GM13977 (cell line): ENCODE measurements at regions not wholly inside any gene's neighbourhood (a gene's known extent, or its start where the extent isn't known, plus 50 kb on each side); places are given as distances from the start of the nearest gene placed in this dataset.

Experiments
- DNase-seq: peaks from one replicate; pipeline ENCODE4 v3.0.0; 2012; ENCODE audit warnings: low spot score
- in situ Hi-C: fragments of 300-500 bp; cut with MboI; formaldehyde crosslinking; loops from one replicate; pipeline ENCODE4 v1.12.0; 2022; ENCODE audit warnings: low sequenced_read_pairs, low pct_unique_long_range_greater_than_20kb, mixed read lengths, inconsistent platforms; ENCODE audit not compliant: unreplicated experiment
- TF ChIP-seq, protein P1 (sequence below): IDR thresholded peaks from 2 replicates; pipeline ENCODE4 v1.5.1; 2012; ENCODE audit warnings: mild to moderate bottlenecking, control low read depth; ENCODE audit not compliant: insufficient read depth; ENCODE audit errors: extremely low read depth, missing control alignments

DNA sequence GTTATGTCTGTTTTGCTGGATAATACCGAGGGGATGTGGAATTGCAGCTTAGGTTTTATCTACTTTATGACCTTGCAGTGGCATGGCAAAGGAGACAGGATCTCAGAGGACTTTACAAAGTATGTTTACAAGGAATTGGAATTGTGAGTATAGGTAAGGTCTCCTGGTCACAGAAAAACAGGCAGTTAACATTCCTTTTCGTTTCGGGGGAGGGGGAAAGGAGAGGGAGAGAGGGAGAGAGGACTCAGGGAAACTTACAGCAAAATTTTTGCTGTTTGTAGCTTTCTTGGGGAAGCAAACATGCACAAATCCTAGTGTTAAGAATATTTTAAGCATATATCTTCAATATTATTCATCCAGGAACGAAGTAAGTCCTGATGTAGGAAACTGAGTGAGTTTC is 590.5 kb upstream of the LRFN5 start:
- in situ Hi-C loops: no loop called here
- no peak for DNase-seq
- TF ChIP-seq, protein P1, sequence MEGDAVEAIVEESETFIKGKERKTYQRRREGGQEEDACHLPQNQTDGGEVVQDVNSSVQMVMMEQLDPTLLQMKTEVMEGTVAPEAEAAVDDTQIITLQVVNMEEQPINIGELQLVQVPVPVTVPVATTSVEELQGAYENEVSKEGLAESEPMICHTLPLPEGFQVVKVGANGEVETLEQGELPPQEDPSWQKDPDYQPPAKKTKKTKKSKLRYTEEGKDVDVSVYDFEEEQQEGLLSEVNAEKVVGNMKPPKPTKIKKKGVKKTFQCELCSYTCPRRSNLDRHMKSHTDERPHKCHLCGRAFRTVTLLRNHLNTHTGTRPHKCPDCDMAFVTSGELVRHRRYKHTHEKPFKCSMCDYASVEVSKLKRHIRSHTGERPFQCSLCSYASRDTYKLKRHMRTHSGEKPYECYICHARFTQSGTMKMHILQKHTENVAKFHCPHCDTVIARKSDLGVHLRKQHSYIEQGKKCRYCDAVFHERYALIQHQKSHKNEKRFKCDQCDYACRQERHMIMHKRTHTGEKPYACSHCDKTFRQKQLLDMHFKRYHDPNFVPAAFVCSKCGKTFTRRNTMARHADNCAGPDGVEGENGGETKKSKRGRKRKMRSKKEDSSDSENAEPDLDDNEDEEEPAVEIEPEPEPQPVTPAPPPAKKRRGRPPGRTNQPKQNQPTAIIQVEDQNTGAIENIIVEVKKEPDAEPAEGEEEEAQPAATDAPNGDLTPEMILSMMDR: no peak

DNA sequence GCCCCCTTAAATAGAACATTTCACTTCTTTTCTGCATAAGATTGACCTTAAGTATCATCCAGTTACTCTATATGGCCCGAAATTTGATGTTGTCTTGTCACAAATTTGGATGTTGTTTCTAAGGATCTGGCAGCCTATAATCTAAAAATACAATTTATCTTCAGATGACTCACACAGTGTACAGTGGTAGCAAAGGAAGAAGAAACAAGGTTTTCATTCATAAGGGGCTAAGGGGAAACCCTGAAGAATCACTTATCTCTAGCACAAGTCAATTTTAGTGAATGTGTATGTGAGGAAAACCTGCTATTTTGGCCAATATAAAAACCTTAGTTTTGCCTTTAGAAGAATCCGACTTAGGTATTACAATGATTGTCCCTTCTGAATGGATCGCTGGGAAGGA is 606.3 kb upstream of the LRFN5 start:
- in situ Hi-C loops: no loop called here
- TF ChIP-seq, protein P1: no peak
- no peak for DNase-seq

DNA sequence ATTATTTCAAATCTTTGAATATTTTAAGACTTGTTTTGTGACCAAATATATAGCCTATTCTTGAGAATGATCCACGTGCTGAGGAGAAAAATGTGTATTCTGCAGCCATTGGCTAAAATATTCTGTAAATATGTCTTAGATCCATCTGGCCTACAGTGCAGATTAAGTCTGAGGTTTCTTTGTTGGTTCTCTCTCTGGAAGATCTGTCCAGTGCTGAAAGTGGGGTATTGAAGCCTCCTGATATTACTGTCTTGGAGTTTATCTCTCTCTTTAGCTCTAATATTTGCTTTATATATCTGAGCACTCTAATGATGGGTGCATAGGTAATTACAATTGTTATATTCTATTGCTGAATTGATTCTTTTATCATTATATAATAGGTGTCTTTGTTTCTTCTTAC is 617.4 kb upstream of the LRFN5 start:
- TF ChIP-seq, protein P1: no peak
- in situ Hi-C loops: no loop called here

DNA sequence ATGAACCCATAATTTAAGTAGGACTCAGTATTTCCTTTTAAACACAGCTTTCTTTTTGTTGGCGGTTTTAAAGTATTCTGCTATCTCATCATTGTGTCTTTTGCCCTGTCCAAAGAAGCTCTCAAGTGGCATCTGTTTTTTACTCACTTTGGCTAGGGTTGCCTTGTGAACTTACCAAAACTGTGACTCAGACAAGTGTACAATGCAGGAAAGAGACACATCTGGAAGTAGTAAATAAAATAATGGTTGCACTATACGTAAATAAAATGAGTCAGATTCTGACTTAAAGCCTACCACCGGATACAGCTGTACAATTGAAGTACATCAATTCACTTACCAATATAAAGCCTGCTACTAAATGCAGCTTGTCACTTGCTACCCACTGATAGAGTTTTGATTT is 619.2 kb upstream of the LRFN5 start:
- TF ChIP-seq, protein P1: no peak
- in situ Hi-C loops: no loop called here
- DNase-seq: no peak

More for the DNA sequence above, 617.4 kb upstream of the LRFN5 start:
- DNase-seq: no peak

DNA sequence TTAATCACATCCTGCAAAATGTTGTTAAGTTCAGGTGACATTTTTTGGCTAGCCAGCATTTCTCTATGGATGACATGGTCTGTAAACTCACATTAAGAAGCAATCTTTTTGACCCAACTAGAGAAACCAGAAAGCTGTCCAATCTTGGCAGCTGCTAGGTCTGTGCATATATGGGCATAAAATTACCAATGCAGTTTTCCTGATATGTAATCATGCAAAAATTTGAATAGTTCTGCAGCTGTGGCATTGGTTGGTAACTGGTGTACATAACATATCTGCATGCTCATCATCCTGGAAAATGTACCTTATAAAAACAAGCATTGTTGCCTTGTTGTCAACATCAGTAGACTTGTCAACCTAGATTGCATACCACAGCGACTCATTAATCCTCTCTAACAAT is 620.0 kb upstream of the LRFN5 start:
- no peak for DNase-seq
- TF ChIP-seq, protein P1: no peak
- in situ Hi-C loops: no loop called here

DNA sequence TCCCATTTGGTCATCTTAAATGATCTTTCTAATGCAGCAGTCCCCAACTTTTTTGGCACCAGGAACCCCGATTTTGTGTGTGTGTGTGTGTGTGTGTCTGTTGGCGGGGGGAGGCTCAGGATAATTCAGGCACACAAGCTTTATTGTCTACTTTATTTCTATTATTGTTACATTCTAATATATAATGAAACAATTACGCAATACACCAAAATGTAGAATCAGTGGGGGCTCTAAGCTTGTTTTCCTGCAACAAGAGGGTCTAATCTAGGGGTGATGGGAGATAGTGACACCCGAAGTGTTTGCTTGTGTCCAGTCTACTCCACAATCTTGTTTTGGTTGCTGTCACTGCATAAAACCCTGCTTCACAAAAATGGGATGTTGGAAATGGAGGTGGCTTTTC is 621.1 kb upstream of the LRFN5 start:
- DNase-seq: no peak
- TF ChIP-seq, protein P1: no peak
- in situ Hi-C loops: no loop called here

DNA sequence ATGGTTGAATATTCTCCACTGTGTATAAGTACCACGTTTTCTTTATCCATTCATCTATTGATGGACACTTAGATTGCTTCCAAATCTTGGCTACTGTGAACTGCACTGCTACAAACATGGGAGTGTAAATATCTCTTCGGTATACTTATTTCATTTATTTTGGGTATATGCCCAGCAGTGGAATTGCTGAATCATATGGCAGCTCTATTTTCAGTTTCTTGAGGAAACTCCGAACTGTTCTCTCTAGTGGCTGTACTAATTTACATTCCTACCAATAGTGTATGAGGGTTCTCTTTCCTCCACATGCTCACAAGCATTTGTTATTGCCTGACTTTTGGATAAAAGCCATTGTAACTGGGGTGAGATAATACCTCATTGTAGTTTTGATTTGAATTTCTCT is 623.1 kb upstream of the LRFN5 start:
- TF ChIP-seq, protein P1: no peak
- in situ Hi-C loops: no loop called here
- DNase-seq: no peak
